ENCODE measurements at regions not wholly inside any gene's neighbourhood (a gene's known extent, or its start where the extent isn't known, plus 50 kb on each side); places are given as distances from the start of the nearest gene placed in this dataset.

- peak overlapping the region; percentile 22 for H3K4me3 ChIP-seq (ENCODE audit: low read depth, low read length)
- DNase-seq (ENCODE audit: low read depth): peak; percentile 92
- peak; percentile 98 for TF ChIP-seq CTCF (IDR thresholded peaks at IDR 0.05; ENCODE audit: insufficient read depth, low read depth, low read length, missing control alignments)
Observed at GRCh38 chr2:64831134-64831976, 157.8 kb upstream of the SLC1A4 start.

GRCh38 chr2:64831977-64832328 lies 157.2 kb upstream of the SLC1A4 start:
- no peak overlapping the region for H3K4me3 ChIP-seq (ENCODE audit: low read depth, low read length)
- no peak for DNase-seq (ENCODE audit: low read depth)
- TF ChIP-seq CTCF (IDR thresholded peaks at IDR 0.05; ENCODE audit: insufficient read depth, low read depth, low read length, missing control alignments): no peak

- DNase-seq (ENCODE audit: low read depth): no peak
- no peak overlapping the region for H3K4me3 ChIP-seq (ENCODE audit: low read depth, low read length)
- TF ChIP-seq CTCF (IDR thresholded peaks at IDR 0.05; ENCODE audit: insufficient read depth, low read depth, low read length, missing control alignments): no peak
Observed at GRCh38 chr2:64832936-64833335, 156.3 kb upstream of the SLC1A4 start.

- no peak overlapping the region for H3K4me3 ChIP-seq (ENCODE audit: low read depth, low read length)
- no peak for DNase-seq (ENCODE audit: low read depth)
- no peak for TF ChIP-seq CTCF (IDR thresholded peaks at IDR 0.05; ENCODE audit: insufficient read depth, low read depth, low read length, missing control alignments)
Observed at GRCh38 chr2:64836566-64836965, 152.6 kb upstream of the SLC1A4 start.

- no peak for DNase-seq (ENCODE audit: low read depth)
- no peak overlapping the region for H3K4me3 ChIP-seq (ENCODE audit: low read depth, low read length)
- no peak for TF ChIP-seq CTCF (IDR thresholded peaks at IDR 0.05; ENCODE audit: insufficient read depth, low read depth, low read length, missing control alignments)
Observed at GRCh38 chr2:64837116-64837731, 152.0 kb upstream of the SLC1A4 start.

- DNase-seq (ENCODE audit: low read depth): no peak
- TF ChIP-seq CTCF (IDR thresholded peaks at IDR 0.05; ENCODE audit: insufficient read depth, low read depth, low read length, missing control alignments): no peak
- H3K4me3 ChIP-seq (ENCODE audit: low read depth, low read length): no peak overlapping the region
Observed at GRCh38 chr2:64837925-64838641, 151.1 kb upstream of the SLC1A4 start.
